Pancreas (tissue), 10 donors: ENCODE measurements at regions not wholly inside any gene's neighbourhood (a gene's known extent, or its start where the extent isn't known, plus 50 kb on each side); places are given as distances from the start of the nearest gene placed in this dataset.
"Not testable (repeated sequence)": the region's sequence is repeated elsewhere in the genome, so short reads cannot be mapped to it uniquely, and the experiment has no call there.

Experiments used
- ATAC-seq, 4 donors: fragments of 200-7000 bp; cut with Tn5 transposase; one replicate each; pipeline versions ENCODE4 v1.8.0 to v1.9.1; 2020; ENCODE audit warnings: mild to moderate bottlenecking in 4 of 4, moderate library complexity in 4 of 4
- DNase-seq, 6 donors: peaks; one replicate each; pipeline ENCODE4 v3.0.0-alpha.2; 2020
- FAIRE-seq: peaks from 2 replicates; lab custom pipeline; 2012; peaks lifted over from hg19 to GRCh38; lab: Jason Lieb, UNC
- H3K27ac ChIP-seq, 4 donors: fragments of 200-600 bp; sonication (generic); 1 replicate in 3 of 4; 2 replicates in 1 of 4; pipeline versions ENCODE4 v1.5.0 to v1.8.0; 2020
- H3K27me3 ChIP-seq, 4 donors: fragments of 200-600 bp; one replicate each; pipeline ENCODE4 v1.8.0; 2021
- H3K36me3 ChIP-seq, 3 donors: fragments of 200-600 bp; sonication (generic) in 1 of 3; one replicate each; pipeline versions ENCODE4 v1.5.0 to v1.8.0; 2020 to 2021
- H3K4me1 ChIP-seq, 3 donors: fragments of 200-600 bp; one replicate each; pipeline ENCODE4 v1.8.0; 2021
- H3K4me3 ChIP-seq, 4 donors: fragments of 200-600 bp; sonication (generic) in 2 of 4; one replicate each; pipeline versions ENCODE4 v1.5.0 to v1.8.0; 2020 to 2021
- H3K9me3 ChIP-seq, 4 donors: fragments of 200-600 bp; one replicate each; pipeline ENCODE4 v1.8.0; 2021
- WGBS, 2 donors: extraction: QIAGEN DNeasy Blood & Tissue Kit; methylation state at CpG; one replicate each; pipeline ENCODE4 v1.1.7; 2013; 5-methylcytosine and 5-hydroxymethylcytosine counted together
- intact Hi-C, 3 donors: fragments of 100-400 bp; cut with DNase I; formaldehyde crosslinking; loops; one replicate each; pipeline versions ENCODE4 v1.11.1 to v1.14.2; 2022
- TF ChIP-seq, protein P1 (sequence below), 4 donors: fragments of 200-600 bp; sonication (generic) in 3 of 4; IDR thresholded peaks; one replicate each; pipeline versions ENCODE4 v1.5.0 to v1.8.0; 2021; ENCODE audit warnings: antibody characterized with exemption in 4 of 4
- donor health status: healthy with polysubstance abuse.
- donor health status: DM: no; HTN: no; CAD: no; lungs with moderate emphysema.
- donor health status: DM: no; HTN: no; CAD: no.
- donor health status: control.
- donor health status: control.
- donor health status: Bipolar disorder and iron deficiency.
- donor health status: DM: yes; HTN: yes; CAD: no.
- donor health status: DM: no; HTN: no; CAD: no.
- donor health status: DM: no; HTN: no; CAD: no.
- donor health status: DM: yes; HTN: yes; CAD: no.

DNA sequence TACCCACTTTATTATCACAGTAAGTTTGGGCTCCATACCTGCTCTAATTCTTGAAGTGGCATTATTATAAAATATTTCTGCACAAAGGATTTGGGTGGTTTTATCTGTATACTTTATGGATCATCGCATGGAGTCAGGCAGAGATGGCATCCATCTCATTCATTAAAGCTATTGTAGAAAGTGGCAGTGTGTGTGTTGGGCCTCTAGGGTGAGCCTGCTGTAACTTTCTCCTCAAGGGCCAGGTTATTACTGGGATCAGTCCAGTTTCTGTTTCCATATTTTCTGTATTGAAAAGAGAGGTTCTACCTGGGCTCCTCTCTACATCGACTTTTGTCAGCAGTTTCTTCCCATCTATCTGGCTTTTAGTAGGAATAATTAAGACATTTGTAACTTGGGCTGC is 511.1 kb downstream of the MMUT start:
- Histone ChIP-seq H3K4me1 (no peaks in the 10 kb centered on the region), H3K27me3 (no peaks in the 10 kb centered on the region), H3K36me3 (no peaks in the 10 kb centered on the region), H3K27ac (no peak overlapping the region), H3K4me3 (no peak overlapping the region), H3K9me3 (no peaks in the 10 kb centered on the region)
- TF ChIP-seq, protein P1, sequence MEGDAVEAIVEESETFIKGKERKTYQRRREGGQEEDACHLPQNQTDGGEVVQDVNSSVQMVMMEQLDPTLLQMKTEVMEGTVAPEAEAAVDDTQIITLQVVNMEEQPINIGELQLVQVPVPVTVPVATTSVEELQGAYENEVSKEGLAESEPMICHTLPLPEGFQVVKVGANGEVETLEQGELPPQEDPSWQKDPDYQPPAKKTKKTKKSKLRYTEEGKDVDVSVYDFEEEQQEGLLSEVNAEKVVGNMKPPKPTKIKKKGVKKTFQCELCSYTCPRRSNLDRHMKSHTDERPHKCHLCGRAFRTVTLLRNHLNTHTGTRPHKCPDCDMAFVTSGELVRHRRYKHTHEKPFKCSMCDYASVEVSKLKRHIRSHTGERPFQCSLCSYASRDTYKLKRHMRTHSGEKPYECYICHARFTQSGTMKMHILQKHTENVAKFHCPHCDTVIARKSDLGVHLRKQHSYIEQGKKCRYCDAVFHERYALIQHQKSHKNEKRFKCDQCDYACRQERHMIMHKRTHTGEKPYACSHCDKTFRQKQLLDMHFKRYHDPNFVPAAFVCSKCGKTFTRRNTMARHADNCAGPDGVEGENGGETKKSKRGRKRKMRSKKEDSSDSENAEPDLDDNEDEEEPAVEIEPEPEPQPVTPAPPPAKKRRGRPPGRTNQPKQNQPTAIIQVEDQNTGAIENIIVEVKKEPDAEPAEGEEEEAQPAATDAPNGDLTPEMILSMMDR (IDR thresholded peaks at IDR 0.05) = no peak
- intact Hi-C loops = no loop called here
- ATAC-seq (no peak), FAIRE-seq (no peak), DNase-seq (no peak)
- WGBS, 2 donors = 51 to 80% methylated on average over 2 of the region's 2 CpGs

DNA sequence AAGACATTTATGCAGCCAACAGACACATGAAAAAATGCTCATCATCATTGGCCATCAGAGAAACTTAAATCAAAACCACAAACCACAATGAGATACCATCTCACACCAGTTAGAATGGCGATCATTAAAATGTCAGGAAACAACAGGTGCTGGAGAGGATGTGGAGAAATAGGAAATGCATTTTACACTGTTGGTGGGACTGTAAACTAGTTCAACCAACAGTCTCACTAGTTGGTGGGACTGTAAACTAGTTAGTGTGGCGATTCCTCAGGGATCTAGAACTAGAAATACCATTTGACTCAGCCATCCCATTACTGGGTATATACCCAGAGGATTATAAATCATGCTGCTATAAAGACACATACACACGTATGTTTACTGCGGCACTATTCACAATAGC is 518.8 kb downstream of the MMUT start:
- ATAC-seq, H3K4me3 ChIP-seq, FAIRE-seq, H3K9me3 ChIP-seq, H3K27me3 ChIP-seq, H3K4me1 ChIP-seq, intact Hi-C loops, H3K36me3 ChIP-seq, H3K27ac ChIP-seq, DNase-seq: not testable (repeated sequence)
- 71 to 85% methylated on average over 4 of the region's 4 CpGs for WGBS, 2 donors

GRCh38 chr6:48933136-48933535 is 529.9 kb downstream of the MMUT start:
- DNase-seq (no peak), FAIRE-seq (no peak), ATAC-seq (no peak)
- H3K27ac ChIP-seq = no peak overlapping the region
- H3K4me1 ChIP-seq = no peaks in the 10 kb centered on the region
- no peaks in the 10 kb centered on the region for H3K9me3 ChIP-seq
- H3K4me3 ChIP-seq = no peak overlapping the region
- no peaks in the 10 kb centered on the region for H3K27me3 ChIP-seq
- TF ChIP-seq, protein P1 (IDR thresholded peaks at IDR 0.05) = no peak
- H3K36me3 ChIP-seq = no peaks in the 10 kb centered on the region
- intact Hi-C loops = no loop called here

DNA sequence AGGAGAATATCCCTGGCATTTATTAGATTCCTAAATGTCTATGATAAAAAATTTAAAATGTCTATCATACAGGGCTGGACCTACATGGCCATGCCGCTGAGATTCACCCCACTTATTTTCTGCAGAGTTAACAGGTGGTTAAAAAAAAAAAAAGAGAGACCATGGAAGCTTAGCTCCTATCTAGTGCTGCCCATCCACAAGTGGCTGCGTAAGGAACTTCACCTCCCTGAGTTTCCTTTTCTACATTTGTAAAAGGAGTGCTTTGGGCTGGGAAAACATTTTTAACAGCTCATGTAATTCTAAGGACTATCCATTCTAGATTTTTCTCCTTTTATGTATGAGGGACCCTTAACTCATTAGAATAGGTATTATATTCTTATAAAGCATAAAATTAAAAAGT is 534.1 kb downstream of the MMUT start:
- no peak overlapping the region for H3K27ac ChIP-seq
- no peaks in the 10 kb centered on the region for H3K36me3 ChIP-seq
- DNase-seq = no peak
- intact Hi-C loops = no loop called here
- H3K9me3 ChIP-seq = no peaks in the 10 kb centered on the region
- TF ChIP-seq, protein P1 (IDR thresholded peaks at IDR 0.05) = no peak
- no peak for ATAC-seq
- H3K4me1 ChIP-seq = no peaks in the 10 kb centered on the region
- 47 to 71% methylated on average over 2 of the region's 2 CpGs for WGBS, 2 donors
- H3K4me3 ChIP-seq = no peak overlapping the region
- FAIRE-seq = no peak
- H3K27me3 ChIP-seq = no peaks in the 10 kb centered on the region

DNA sequence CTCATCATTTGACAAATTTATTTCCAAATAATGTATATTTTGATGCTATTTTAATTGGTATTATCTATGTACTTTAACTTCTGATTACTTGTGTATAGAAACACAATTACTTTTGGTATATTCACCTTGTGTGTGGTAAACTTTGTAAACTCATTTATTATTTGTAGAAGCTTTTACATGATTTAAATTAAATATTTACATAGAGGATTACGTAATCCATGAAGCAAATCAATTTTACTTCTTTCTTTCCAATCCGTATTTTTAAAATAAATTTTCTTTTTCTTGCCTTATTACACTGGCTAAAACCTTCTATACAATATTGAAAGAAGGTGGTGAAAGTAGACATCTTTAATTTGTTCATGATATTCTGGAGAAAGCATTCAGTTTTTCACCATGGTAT is 540.2 kb downstream of the MMUT start:
- no peaks in the 10 kb centered on the region for H3K36me3 ChIP-seq
- no peaks in the 10 kb centered on the region for H3K27me3 ChIP-seq
- DNase-seq (no peak), FAIRE-seq (no peak), ATAC-seq (no peak)
- 35 to 45% methylated on average over 2 of the region's 2 CpGs for WGBS, 2 donors
- H3K27ac ChIP-seq = no peak overlapping the region
- TF ChIP-seq, protein P1 (IDR thresholded peaks at IDR 0.05) = no peak
- intact Hi-C loops = no loop called here
- H3K4me3 ChIP-seq = no peak overlapping the region
- H3K9me3 ChIP-seq = no peaks in the 10 kb centered on the region
- no peaks in the 10 kb centered on the region for H3K4me1 ChIP-seq

- H3K27me3 ChIP-seq = no peaks in the 10 kb centered on the region
- H3K4me3 ChIP-seq = no peak overlapping the region
- no peaks in the 10 kb centered on the region for H3K36me3 ChIP-seq
- ATAC-seq (no peak), FAIRE-seq (no peak), DNase-seq (no peak)
- intact Hi-C loops = no loop called here
- no peaks in the 10 kb centered on the region for H3K9me3 ChIP-seq
- no peak overlapping the region for H3K27ac ChIP-seq
- no peaks in the 10 kb centered on the region for H3K4me1 ChIP-seq
- TF ChIP-seq, protein P1 (IDR thresholded peaks at IDR 0.05) = no peak
These were observed 543.5 kb downstream of the MMUT start for GRCh38 chr6:48919555-48919954.
